KBM-7 (cell line): ENCODE measurements at regions not wholly inside any gene's neighbourhood (a gene's known extent, or its start where the extent isn't known, plus 50 kb on each side); places are given as distances from the start of the nearest gene placed in this dataset.
"Not testable (repeated sequence)": the region's sequence is repeated elsewhere in the genome, so short reads cannot be mapped to it uniquely, and the experiment has no call there.

Experiments
- DNase-seq: peaks from one replicate; pipeline ENCODE4 v3.0.0-alpha.2; 2015
- in situ Hi-C: fragments of 300-500 bp; cut with MboI; formaldehyde crosslinking; loops from 2 replicates; pipeline ENCODE4 v1.14.3; 2020; ENCODE audit warnings: low sequenced_read_pairs, low pct_unique_long_range_greater_than_20kb, mixed read lengths

DNA sequence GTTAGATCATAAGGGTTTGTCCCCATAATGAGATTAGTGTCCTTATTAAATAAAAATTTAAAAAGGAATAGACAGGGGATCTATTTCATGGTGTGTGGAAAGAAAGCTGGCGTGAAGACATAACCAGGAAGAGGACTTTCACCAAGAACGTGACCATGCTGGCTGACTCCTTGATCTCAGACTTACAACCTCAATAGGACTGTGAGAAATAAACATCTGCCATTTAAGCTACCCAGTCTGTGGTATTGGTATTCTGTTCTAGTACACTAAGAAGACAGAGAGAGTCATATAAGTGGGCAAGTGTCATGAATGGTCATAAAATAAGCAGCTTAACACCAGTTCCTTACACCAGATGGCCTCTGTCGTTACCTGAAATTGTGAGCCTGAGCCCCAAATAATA, 259.4 kb upstream of the CCNG1 start:
- in situ Hi-C loops = no loop called here
- no peak for DNase-seq

DNA sequence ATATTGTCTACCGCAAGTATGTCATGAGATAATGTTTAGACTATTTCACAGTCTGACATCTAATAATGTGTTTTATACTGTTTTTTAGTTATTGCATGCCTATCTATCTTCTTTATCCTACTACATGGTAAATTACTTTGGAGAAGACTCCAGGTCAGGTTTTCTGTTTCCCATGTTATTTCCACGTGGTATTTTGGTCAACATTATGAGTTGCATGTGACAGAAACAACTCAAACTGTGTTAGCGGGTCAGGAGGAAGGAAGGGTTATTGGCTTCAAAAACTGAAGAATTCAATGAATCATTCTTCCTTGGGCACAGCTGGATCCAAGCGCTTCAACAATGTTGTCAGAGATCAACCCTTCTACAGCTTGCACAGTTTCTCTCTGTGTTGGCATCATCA, 252.1 kb upstream of the CCNG1 start:
- in situ Hi-C loops = no loop called here
- no peak for DNase-seq

DNA sequence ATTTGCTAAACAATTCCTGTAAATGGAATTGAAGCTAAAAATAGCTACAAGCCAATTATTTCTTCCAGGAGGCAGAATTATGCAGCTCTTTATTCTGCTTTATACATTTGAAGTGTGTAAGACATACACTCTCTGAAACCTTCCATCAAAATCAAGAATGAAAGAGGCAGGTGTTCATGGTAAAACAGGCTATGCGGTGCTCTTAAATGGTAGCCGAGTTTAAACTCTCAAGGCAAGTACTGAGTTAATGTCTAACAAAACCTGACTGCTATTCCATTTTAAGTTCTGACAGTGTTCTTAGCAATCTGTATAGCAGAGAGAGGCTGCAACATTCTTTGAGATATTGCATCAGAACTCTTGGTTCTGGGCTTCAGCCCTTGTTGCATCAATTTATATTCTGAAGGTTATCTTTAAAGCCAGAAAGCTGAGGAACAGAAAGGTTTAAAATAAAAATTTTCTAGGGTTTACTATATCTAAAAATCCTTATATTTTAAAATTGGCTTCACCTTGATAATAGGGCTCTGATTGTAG, 248.3 kb upstream of the CCNG1 start:
- no peak for DNase-seq
- in situ Hi-C loops = no loop called here

DNA sequence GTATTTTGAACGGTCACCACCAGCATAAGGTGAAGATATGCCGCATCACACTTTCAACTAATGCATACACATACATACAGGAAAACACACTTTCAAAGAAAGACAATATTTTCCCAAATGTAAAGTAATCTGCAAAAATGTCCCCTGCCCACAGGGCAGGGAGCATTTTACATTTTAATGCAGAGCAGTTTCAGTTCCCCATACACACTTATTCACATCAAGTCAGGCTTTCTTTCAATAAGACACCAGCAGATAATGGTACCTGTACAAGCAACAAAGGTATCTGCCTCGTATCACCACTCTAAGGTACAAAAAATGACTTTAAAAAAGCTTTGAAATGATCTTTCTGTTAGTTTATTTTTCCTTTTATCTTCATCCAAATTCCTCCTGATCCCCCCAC, 247.1 kb upstream of the CCNG1 start:
- in situ Hi-C loops = no loop called here
- DNase-seq = no peak

DNA sequence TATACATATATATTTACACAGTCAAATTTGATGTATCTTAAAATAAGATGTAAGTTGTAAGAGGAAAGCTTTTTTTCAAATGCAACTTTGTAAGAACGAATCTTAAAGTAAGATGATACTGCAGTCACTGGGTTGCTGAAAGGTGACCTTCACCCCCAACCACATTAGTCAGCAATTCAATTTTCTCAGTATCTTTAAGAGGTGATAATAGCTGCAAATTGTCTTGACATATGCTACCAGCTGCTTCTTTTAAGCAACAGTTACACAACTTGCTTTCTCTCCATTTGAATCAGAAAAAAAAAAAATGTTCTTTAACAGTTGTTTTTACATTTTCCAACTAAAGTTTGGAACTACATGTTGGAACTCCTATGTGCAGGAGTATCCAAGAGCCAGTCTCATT, 246.6 kb upstream of the CCNG1 start:
- in situ Hi-C loops = no loop called here
- DNase-seq = no peak

DNA sequence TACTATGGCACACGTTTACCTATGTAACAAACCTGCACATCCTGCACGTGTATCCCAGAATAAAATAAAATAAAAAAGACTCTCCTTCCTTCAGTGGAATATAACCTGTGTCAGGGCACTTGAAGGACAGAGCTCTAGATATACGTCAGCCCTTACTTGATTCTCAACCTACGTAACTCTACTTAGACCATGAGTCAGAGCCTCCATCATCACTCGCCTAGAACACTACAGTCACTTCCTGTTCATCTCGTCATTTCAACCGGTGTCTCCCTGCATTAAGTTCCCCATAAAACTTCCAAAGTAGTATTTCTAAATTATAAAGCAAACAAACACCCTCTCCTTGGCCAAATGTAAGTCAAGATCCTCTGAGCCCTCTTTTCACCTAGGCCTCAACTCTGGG, 243.5 kb upstream of the CCNG1 start:
- in situ Hi-C loops = no loop called here
- DNase-seq = no peak

DNA sequence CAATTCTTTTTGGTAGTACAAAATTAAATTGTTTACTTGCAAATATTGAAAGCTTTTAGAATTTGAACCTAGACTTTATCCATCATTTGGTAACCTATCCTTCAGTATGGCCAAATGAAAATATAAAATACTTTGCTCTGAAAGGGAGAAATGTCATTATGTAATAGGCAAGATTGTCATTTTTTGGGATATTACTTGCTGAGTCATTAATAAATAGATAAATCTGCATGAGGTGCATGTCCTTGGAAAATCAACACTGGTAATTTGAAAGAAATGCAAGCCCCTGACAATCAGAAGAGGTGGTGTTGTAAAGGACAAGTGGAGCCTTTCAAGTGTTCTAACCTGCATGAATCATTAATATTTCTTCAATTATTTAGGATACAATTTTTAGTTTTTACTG, 231.8 kb upstream of the CCNG1 start:
- DNase-seq = no peak
- in situ Hi-C loops = no loop called here

DNA sequence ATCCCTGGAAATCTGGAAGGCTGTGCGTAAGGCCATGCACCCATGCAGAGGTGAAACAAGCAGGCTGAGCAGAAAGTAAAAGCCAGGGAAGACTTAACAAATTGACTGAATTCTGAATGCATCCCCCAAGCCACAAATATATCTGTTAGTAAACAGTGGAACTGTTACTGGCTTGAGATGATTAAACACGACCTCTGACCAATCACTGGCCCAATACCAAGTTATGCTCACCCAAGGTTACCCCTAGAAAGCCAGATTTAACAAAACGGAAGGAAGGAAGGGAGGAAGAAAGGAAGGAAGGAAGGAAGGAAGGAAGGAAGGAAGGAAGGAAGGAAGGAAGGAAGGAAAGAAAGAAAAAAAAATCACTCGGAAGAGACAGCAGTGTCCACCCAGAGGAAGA, 215.8 kb upstream of the CCNG1 start:
- in situ Hi-C loops = no loop called here
- DNase-seq = no peak

DNA sequence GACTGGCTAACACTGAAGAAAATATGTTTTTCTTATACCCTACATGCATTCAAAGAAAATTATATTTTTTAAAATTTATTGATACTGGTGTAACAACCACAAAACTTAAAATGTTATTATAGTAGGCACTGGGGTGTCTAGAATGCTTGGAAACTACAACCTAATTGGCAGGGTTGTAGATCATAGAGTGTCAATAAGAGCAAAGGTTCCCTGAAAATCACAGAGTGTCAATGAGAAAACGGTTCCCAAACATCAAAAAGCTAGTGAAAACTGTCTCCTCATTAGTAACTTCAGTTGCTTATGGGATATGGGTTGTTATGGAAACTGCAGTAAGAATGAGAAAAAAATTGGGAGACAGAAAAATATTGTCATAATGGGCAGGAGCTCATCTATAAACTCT, 214.4 kb upstream of the CCNG1 start:
- DNase-seq = no peak
- in situ Hi-C loops = no loop called here

DNA sequence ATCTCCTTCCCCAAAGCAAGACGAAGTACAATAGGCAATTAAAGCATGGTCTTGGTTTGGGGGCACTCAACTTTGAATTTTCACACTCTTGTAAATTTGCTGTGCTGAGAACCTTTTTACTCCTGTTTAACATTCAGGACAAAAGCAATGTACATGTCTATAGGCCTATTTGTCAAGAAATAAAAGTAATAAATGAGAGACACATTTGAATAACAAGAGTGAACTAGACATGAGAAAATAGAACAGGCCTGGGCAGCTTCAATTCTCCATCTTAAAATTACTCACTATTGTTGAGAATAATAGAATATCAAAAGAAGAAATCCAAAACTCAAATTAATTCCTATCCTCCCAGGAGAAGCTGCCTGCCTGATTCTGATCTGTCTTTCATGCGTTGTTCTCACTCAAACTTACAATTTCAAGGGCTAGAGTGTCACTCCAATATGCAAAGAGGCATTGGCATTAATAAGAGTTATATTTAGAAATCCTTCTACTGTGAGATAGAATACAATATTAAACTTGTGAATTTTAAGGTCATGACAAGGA, 192.9 kb upstream of the CCNG1 start:
- in situ Hi-C loops = no loop called here
- DNase-seq = no peak

DNA sequence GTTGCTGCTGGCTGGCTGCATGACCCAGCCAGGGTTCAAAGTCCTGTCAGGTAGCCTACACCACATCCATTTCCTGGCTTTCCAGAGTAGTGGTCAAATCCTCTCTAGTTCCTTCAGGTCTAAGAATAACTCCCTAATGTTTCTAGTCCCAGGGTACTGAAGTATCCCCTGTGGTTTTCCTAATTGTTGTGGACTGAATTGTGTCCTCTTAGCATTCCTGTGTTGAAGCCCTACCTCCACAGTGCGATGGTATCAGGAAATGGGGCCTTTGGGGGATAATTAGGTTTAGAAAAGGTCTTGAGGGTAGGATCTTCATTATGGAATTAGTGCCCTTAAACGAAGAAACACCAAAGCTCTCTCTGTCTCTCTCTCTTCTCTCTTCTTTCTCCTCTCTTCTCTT, 191.8 kb upstream of the CCNG1 start:
- no peak for DNase-seq
- in situ Hi-C loops = no loop called here

DNA sequence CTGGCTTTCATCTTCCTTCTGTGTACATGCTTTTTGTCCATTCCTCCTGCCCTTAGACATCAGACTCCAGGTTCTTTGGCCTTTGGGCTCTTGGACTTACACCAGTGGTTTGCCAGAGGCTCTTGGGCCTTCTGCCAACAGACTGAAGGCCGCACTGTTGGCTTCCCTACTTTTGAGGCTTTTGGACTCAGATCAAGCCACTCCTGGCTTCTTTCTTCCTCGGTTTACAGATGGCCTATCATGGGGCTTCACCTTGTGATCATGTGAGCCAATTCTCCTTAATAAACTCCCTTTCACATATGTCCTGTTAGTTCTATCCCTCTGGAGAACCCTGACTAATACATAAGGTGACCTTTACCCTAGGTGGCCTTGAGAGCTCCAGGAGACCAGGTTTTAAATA, 189.1 kb upstream of the CCNG1 start:
- no peak for DNase-seq
- in situ Hi-C loops = no loop called here

DNA sequence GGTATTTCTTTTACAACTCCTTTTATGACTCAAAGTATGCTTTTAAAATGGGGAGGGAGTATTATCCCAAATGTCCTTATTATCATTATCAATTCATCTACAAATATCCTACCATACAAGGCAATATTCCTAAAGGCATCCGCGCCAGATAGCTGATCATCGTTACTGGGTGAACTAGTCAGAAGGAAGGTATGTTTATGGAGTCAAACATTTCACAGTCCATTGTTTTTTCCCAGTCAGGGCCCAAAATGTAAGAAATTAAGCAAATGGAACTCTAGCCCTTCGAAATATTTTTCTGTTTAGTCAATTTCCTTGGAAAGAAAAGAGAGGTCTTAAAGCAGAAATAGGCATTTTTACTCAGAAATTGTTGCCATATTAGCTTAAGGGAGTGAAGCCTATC, 188.5 kb upstream of the CCNG1 start:
- DNase-seq = no peak
- in situ Hi-C loops = no loop called here

DNA sequence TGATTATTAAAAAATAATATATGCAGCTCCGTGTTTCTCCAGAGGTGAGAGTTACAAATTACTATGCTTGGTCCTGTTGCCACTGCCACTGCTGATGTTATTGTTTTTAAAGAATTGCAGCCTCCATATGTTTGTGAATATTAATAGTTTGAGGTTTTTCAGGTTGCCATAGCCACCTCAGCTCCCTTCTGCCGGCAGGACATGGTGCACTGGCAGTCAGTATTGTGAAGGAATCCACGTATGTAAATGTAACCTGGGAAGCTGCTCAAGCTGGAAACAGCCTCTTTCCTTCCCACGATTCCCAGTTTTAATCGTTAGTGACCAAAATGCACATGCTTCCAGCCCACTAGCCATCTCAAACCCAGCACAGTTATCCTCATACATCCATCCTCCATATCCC, 184.4 kb upstream of the CCNG1 start:
- DNase-seq = no peak
- in situ Hi-C loops = no loop called here

DNA sequence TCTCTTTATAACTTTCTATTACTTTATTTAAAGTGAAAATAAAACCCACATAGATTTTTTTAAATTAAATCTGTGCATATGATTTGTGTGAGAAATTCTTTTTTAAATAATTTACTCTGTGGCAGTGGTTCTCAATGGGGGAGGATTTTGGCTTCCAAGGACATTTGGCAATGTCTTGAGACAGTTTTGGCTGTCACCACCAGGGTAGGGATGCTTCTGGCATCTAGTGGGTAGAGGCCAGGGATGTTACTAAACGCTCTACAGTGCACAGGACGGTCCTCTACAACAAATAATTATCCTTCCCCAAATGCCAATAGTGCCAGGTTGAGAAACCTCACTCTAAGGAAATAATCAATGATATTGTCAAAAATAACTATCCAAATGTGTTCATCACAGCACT, 177.9 kb upstream of the CCNG1 start:
- in situ Hi-C loops = no loop called here

DNA sequence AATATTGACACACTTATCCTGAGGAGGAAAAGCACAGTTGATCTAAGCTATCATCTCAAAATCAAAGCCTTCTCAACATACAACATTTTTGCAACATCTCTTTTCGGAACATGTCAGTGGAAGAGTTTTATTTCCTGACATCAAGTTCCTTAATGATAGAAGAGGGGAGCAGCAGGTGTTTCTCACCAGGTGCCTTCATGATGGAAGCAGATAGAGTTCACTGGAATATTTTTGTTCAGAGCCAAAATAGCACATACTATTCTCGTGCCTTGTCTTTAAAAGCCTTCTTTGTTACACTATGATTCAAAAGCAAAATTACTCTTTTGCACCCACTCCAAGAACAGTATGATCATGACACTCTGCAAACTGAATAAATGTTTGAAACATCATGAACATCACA, 176.9 kb upstream of the CCNG1 start:
- DNase-seq = no peak
- in situ Hi-C loops = no loop called here

More for the DNA sequence above, 177.9 kb upstream of the CCNG1 start:
- no peak for DNase-seq

DNA sequence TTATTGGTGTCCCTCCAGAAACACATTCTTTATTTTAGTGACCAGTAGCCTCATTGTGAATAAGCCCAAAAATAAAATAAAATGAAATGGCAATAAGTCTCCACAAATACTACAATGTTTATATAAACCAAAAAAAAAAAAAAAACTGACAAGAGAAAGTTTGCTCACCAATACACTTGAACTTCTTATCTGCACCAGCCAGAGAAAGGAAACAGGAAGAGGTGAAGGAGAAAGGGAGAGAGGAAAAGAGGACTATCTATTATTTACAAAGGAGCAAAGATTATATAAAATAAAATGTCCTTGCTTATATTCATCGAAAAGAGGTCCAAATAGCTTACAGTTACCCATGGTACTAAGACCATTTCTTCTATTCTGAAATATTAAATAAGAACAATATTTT, 176.4 kb upstream of the CCNG1 start:
- DNase-seq = no peak
- in situ Hi-C loops = no loop called here

DNA sequence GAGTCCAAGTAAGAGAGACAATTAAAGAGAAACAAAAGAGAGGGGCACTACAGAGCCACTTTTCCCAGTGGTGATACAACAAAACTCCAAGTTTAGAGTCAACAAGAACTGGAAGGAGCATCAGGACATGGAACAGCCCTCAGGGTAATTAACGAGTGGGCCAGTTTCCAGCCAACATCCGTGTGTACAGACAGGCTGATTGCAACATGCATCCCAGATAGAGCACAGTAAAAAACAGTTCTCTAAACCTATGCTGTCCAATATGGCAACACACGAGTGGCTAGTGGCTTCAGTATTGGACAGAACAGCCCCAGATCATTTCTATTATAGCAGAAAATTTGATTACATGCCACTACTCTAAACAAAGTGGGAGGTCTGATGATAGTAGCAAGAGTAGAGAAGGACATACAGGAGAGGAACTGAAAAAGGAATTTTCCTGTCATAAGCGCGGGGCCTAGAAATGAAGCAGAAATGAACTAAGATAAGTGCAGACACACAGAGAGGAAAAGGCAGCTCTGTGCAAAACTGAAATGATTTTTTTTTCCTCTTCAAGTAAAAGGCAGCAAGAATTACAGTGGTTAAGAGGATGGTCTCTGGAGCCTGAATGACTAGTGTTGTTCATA, 175.6 kb upstream of the CCNG1 start:
- in situ Hi-C loops = no loop called here

DNA sequence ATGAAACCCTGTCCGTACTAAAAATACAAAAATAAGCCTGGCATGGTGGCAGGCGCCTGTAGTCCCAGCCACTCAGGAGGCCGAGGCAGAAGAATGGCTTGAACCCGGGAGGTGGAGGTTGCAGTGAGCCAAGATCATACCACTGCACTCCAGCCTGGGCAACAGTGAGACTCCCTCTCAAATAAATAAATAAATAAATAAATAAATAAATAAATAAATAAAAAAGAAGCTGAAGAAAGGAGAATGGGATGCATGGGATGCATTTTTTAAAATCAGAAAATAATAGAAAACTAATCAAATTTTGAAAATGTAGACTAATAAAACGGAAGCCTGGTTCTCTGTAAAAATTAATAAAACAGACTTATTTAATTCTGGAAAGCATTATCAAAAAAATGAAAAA, 171.1 kb upstream of the CCNG1 start:
- in situ Hi-C loops, DNase-seq: not testable (repeated sequence)

More for the DNA sequence above, 175.6 kb upstream of the CCNG1 start:
- DNase-seq = no peak

DNA sequence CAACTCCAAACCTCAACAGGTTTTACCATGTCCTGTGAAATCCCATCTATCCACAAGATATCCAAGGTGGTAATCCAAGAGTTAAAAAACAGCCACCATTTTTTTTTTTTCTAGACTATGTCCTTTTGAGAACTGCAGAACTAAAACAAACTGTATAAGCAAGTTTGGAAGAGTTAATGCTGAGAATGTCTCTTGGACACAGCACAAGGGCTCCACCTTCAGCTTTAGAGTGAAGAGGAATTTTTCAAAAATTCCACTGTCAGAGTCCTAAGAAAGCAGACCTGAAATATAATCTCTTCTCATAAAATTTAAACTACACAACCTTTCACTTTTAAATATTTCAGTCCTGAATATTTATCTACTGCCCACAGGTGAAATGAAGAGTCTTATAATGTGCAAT, 167.8 kb upstream of the CCNG1 start:
- peak; percentile 0 for DNase-seq
- in situ Hi-C loops = no loop called here

DNA sequence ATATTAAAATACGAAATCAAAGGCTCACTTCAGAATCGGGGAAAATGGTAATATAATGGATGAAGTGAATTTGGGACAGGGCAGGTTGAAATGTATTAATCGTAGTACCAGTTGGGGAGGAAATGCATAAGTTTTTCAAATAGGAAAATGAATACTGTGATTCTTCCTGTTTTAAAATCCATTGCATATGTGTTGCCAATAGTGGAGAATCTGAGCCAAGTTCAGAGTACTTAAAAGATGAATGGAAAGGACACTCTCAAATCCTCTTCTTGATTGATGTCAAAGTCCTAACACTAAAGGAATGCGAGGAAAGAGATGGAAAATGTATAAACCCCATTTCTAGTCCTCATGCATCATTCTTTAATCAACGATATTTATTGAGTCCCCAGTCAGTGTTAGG, 160.9 kb upstream of the CCNG1 start:
- DNase-seq = no peak

More for the DNA sequence above, 160.9 kb upstream of the CCNG1 start:
- in situ Hi-C loops = no loop called here
